IPS-18a (cell line): ENCODE measurements at regions not wholly inside any gene's neighbourhood (a gene's known extent, or its start where the extent isn't known, plus 50 kb on each side); places are given as distances from the start of the nearest gene placed in this dataset.

Experiments
- H3K27ac ChIP-seq: one replicate; pipeline ENCODE4 v1.5.1; 2013; ENCODE audit warnings: low read length
- H3K27me3 ChIP-seq: one replicate; pipeline ENCODE4 v1.6.1; 2013; ENCODE audit warnings: mild to moderate bottlenecking, low read length; ENCODE audit not compliant: control insufficient read depth, insufficient read depth
- H3K36me3 ChIP-seq: one replicate; pipeline ENCODE4 v1.6.1; 2013; ENCODE audit warnings: low read depth, low read length; ENCODE audit not compliant: control insufficient read depth
- H3K4me1 ChIP-seq: one replicate; pipeline ENCODE4 v1.6.1; 2013; ENCODE audit warnings: low read depth, low read length; ENCODE audit not compliant: control insufficient read depth
- H3K4me3 ChIP-seq: one replicate; pipeline ENCODE4 v1.5.1; 2013; ENCODE audit warnings: low read length
- H3K9ac ChIP-seq: one replicate; pipeline ENCODE4 v1.6.1; 2013; ENCODE audit warnings: mild to moderate bottlenecking, low read length, moderate library complexity
- H3K9me3 ChIP-seq: one replicate; pipeline ENCODE4 v1.6.1; 2013; ENCODE audit warnings: low read depth, low read length; ENCODE audit not compliant: control insufficient read depth

DNA sequence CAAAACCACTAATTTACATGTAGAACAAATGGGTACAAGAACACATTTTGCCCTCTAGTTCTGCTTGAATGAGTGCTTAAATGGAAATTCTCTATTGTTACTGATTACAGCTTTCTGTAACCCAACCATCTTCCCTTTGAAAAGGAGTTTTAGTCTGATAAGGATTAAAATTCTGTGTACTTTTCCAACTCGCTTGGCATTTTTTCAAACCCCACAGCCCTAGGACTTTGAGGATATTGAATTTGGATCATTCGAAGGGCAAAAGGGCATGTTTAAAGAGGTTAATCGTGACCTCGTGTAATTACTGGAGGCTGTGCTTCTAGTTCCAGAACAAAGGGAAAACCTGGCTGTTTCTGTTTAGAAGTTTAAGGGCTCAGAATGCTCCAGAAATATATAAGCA is 432.3 kb downstream of the PID1 start:
- Histone ChIP-seq H3K27ac (no peak overlapping the region), H3K4me3 (no peak overlapping the region), H3K9ac (no peak overlapping the region), H3K4me1 (no peaks in the 10 kb centered on the region), H3K9me3 (no peaks in the 10 kb centered on the region), H3K36me3 (no peaks in the 10 kb centered on the region), H3K27me3 (no peaks in the 10 kb centered on the region)

DNA sequence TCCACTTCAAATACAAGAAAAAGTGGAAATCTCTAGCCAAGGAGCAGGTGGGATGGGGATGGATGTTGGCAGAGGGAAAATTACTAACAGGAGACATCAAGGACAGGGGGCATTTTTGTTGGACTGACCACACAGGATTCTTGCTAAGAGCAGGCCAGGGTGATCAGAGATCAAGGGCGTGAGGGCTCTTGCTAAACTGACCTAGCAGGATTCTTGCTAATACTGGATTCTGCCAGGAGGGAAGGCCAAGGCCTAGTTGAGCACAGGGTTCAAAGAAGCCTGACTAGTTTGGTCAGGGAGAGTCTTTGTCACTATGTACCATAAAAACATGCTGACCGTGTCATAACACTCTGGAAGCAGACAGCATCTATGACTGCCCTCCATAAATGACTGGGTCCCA is 442.7 kb downstream of the PID1 start:
- no peaks in the 10 kb centered on the region for H3K27me3 ChIP-seq
- H3K36me3 ChIP-seq, result no peaks in the 10 kb centered on the region
- no peaks in the 10 kb centered on the region for H3K4me1 ChIP-seq
- H3K9me3 ChIP-seq, result no peaks in the 10 kb centered on the region
- no peak overlapping the region for H3K27ac ChIP-seq
- no peak overlapping the region for H3K4me3 ChIP-seq
- H3K9ac ChIP-seq, result no peak overlapping the region

- Histone ChIP-seq H3K4me3 (no peak overlapping the region), H3K4me1 (no peaks in the 10 kb centered on the region), H3K27ac (no peak overlapping the region), H3K36me3 (no peaks in the 10 kb centered on the region), H3K9ac (no peak overlapping the region), H3K9me3 (no peaks in the 10 kb centered on the region), H3K27me3 (no peaks in the 10 kb centered on the region)
Observed at GRCh38 chr2:228827056-228827700, 443.9 kb downstream of the PID1 start.

DNA sequence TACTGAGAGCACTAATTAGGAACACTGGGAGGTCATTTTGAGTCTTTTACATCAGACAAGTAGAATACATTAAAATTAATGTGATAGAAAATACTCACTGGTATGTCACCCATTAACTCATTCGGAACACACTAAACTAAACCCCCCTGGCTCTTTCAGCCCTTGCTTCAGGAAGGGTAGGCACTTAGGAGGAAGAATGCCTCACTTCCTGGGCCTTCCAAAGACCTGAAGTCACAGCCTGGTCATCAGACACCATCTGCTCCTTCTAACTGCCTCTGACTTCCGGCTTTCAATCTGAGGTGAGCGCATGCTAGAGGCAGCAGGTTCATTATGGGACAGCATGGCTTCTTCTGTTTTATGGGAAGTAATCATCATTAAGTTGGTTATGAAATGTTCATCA is 451.4 kb downstream of the PID1 start:
- H3K27ac ChIP-seq, result no peak overlapping the region
- H3K27me3 ChIP-seq, result no peaks in the 10 kb centered on the region
- H3K9ac ChIP-seq, result no peak overlapping the region
- no peaks in the 10 kb centered on the region for H3K36me3 ChIP-seq
- no peak overlapping the region for H3K4me3 ChIP-seq
- H3K9me3 ChIP-seq, result no peaks in the 10 kb centered on the region
- H3K4me1 ChIP-seq, result no peaks in the 10 kb centered on the region

DNA sequence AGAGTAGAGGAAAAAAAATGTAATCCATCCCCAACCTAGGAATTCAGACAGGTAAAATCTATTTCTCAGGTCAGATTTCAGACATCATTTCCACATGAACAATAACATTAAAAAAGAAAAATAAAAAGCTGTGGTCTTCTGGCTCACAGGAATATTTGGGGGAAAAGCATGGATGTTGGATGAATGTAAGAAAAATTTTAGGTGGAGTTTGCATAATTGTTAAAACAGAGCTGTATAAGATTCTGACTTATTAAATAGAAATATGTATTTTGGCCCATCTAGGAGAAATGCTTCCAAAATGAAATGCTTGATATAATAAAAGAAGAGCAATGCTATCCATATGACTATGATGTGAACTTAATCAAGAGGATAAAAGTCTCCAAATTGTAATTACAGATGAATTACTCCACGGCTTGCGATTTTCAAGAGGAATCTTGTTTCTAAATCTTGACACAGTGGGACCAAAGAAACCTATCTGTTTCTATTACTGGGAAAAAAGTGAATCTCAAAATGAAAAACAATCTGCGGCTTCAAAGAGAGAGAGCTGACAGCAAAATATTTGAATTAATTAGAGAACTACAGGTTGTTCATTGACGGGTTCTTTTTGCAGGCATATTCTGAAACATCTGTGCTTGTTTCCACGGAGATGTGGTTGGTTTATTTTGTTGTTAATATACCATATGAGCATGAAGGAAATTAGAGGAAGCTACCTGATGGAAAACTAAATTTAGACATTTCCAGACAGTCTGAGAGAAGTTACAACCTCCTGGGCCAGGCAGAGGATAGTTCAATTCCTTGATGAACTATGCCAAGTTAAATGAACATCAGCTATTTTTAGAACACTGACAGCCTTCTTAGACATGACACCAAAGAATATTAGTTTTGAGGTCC is 468.7 kb downstream of the PID1 start:
- H3K27me3 ChIP-seq, result no peaks in the 10 kb centered on the region

DNA sequence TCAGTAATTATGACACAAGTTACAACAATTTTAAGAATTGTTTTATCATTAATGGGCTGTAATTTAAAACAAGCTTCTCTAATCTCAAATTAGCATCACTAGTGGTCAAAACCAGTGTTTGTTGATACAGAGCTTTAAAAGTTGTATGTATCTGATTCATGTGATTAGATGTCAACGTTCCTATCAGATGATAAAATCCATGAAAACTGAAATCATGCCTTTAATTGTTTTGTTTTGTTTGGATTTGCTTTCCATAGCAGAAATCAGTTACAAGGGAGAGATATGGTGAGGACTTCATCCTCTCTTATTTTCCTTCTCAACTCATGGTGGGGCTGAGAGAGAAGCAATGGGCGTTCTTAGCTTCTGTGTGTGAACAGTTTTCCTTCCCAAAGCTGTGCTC is 469.6 kb downstream of the PID1 start:
- H3K27ac ChIP-seq, result no peak overlapping the region
- H3K4me3 ChIP-seq, result no peak overlapping the region
- H3K27me3 ChIP-seq, result no peaks in the 10 kb centered on the region
- no peaks in the 10 kb centered on the region for H3K4me1 ChIP-seq
- no peaks in the 10 kb centered on the region for H3K9me3 ChIP-seq
- H3K9ac ChIP-seq, result no peak overlapping the region
- H3K36me3 ChIP-seq, result no peaks in the 10 kb centered on the region

More for the DNA sequence above, 468.7 kb downstream of the PID1 start:
- H3K4me1 ChIP-seq, result no peaks in the 10 kb centered on the region
- no peak overlapping the region for H3K9ac ChIP-seq
- no peaks in the 10 kb centered on the region for H3K36me3 ChIP-seq
- H3K27ac ChIP-seq, result no peak overlapping the region
- H3K9me3 ChIP-seq, result no peaks in the 10 kb centered on the region
- H3K4me3 ChIP-seq, result no peak overlapping the region

- no peak overlapping the region for H3K9ac ChIP-seq
- no peak overlapping the region for H3K4me3 ChIP-seq
- H3K9me3 ChIP-seq, result no peaks in the 10 kb centered on the region
- no peaks in the 10 kb centered on the region for H3K4me1 ChIP-seq
- H3K27me3 ChIP-seq, result no peaks in the 10 kb centered on the region
- H3K36me3 ChIP-seq, result no peaks in the 10 kb centered on the region
- no peak overlapping the region for H3K27ac ChIP-seq
Observed at GRCh38 chr2:228799208-228799588, 471.9 kb downstream of the PID1 start.

DNA sequence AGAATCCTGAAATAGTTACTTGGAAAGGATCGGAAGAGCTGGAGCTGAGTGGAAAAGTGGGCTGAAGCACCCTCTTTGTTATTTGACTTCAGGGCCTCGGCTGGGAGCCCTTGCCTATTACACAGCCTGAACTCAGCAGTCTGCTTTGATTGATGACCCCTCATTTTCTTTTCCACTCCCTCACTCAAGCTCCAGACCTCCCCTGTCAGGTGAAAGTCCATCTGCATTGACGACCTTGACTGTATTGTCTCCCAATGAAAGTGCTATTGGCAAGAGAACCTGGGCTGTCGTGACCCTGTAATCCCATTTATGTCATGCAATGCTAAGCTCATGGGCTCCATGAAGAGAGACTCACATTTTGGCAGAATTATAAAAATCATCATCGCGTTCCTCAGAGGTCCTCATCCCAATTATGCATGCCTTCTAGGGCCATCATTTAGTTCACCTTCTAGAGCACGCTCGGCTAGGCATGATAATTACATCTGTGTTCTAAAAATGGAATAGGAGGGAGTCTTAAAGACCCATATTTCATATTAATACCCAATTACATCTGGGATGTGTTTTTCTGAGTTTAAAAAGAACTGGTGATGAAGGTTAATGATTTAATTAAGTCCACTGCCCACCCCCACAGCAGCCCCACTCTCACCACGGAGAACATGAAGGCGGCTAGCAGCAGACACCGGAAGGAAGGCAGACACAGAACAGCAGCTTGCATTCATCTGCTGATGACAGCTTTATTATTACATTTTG is 472.5 kb downstream of the PID1 start:
- H3K4me1 ChIP-seq, result no peaks in the 10 kb centered on the region
- H3K9me3 ChIP-seq, result no peaks in the 10 kb centered on the region
- no peak overlapping the region for H3K9ac ChIP-seq
- H3K4me3 ChIP-seq, result no peak overlapping the region
- no peaks in the 10 kb centered on the region for H3K27me3 ChIP-seq
- H3K27ac ChIP-seq, result no peak overlapping the region
- H3K36me3 ChIP-seq, result no peaks in the 10 kb centered on the region

DNA sequence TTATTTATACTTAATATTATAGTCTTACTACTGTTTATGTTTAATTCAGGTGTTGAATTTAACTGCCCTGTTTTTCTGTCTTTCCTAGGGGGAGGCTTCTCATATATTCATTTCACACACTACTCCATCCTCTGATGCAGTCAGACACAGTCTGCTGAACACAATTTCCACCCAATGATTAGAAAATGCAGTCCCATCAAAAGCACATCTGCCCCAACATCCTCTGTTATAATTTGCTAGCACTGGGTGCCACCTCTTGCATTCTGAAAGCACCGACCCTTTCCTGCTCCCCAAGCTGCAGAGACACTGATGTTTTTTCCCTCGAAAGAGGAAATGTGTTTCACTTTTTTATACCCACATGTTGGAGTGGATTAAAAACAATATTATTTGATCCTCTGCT is 474.7 kb downstream of the PID1 start:
- no peaks in the 10 kb centered on the region for H3K9me3 ChIP-seq
- H3K27ac ChIP-seq, result no peak overlapping the region
- no peaks in the 10 kb centered on the region for H3K36me3 ChIP-seq
- H3K9ac ChIP-seq, result no peak overlapping the region
- H3K4me3 ChIP-seq, result no peak overlapping the region
- H3K4me1 ChIP-seq, result no peaks in the 10 kb centered on the region
- no peaks in the 10 kb centered on the region for H3K27me3 ChIP-seq

GRCh38 chr2:228793116-228793515 is 478.0 kb downstream of the PID1 start:
- Histone ChIP-seq H3K9me3 (no peaks in the 10 kb centered on the region), H3K27ac (no peak overlapping the region), H3K36me3 (no peaks in the 10 kb centered on the region), H3K4me1 (no peaks in the 10 kb centered on the region), H3K4me3 (no peak overlapping the region), H3K27me3 (no peaks in the 10 kb centered on the region), H3K9ac (no peak overlapping the region)

DNA sequence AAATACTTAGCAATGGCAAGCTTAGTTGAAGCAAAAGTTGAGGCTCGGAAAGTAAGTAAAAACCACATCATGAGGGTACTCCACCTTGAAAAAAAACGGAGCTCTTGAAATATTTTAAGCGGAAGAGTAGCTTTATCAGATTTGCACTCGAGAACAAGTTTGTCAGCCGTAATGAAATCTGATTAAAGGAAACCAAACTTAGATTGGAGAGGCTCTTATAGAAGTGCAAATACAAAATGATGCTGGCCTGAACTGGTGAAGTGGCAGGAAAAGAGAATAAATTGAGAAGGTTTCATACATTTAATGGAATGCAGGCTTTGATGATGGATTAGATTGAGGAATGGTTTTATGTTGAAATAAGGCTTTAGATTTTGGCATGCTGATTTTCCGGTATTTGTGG is 484.2 kb downstream of the PID1 start:
- Histone ChIP-seq H3K9ac (no peak overlapping the region), H3K4me3 (no peak overlapping the region), H3K4me1 (no peaks in the 10 kb centered on the region), H3K27me3 (no peaks in the 10 kb centered on the region), H3K9me3 (no peaks in the 10 kb centered on the region), H3K27ac (no peak overlapping the region), H3K36me3 (no peaks in the 10 kb centered on the region)
